GM21529 (cell line): ENCODE measurements at regions not wholly inside any gene's neighbourhood (a gene's known extent, or its start where the extent isn't known, plus 50 kb on each side); places are given as distances from the start of the nearest gene placed in this dataset.

ENCODE experiments used
- ATAC-seq: cut with Tn5 transposase; IDR thresholded peaks from one replicate; pipeline ENCODE4 v1.9.1; 2021; ENCODE audit not compliant: unreplicated experiment

DNA sequence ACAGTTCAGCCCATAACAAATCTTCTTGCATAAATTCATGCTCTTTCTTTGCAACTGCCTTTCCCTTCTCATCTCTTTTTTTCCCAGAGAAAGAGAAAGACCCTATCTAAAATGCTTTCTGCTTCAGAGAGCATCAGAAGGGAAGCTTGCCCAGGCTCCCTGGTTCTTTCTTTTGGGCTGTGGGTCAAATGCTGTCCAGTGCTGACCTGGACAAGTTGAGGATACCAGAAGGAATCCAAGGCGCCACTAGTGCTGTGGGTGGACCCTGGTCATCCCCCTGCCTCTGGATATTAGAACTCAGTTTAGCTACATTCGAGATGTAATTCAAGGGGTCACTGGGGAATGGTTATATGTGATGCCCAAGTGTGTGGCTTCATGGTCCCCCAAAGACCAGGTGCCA is 411.6 kb downstream of the RPS24 start:
- ATAC-seq, result no peak

DNA sequence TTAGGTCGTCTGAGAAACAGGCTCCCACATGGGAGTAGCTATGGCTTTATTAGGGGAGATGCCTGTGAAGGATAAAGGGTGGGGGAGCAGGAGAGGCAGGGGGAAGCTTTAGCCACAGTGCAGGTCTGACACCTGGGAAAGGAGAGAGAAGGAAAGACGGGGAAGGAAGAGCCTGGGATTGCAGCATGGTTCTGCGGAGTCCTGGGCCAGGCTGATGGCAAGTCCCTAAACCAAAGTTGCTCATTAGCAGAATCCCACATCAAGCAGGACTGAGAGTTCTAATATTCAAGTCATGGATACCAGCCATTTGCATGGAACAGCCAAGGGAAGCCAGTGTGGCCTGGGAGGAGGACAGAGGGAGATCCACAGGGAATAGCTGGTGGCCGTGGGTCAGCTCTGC is 414.8 kb downstream of the RPS24 start:
- ATAC-seq, result no peak

DNA sequence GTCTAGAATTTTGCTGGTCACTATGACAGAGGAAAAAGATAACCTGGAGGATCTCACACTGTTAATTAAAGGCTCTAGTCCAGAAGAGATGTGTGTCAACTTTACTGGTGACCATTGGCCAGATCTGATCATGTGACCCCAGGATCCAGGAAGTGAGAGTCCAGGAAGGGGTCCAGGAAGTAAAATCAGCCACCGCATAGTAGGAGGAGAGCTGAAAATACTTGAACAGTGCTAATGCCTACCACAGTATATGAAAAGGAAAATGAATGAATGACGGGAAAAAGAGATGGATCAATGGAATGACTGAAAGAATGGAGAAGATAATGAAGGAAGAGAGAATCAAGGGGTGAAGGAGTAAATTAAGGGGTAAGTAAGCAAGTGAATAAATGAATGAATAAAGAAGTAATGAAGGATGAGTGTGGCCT is 415.3 kb downstream of the RPS24 start:
- ATAC-seq, result no peak

DNA sequence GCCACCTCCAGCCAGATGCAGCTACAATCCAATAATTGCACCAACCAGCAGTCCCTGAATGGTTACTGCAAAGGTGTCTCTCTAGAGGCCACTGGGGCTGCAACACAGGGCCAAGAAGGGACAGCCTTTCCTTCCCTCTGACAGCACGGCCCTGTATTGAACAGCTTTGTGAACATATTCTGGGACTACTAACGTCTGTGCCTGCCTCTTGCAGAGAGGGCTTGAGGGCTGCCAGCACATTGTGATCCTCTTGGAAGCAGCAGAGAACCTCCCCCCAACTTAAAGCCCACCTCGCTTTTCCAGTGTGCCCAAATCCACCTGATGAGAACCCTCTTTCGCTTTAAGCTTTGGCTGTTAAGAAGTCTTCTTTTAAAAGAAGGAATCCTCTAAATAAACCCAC is 415.9 kb downstream of the RPS24 start:
- no peak for ATAC-seq

GRCh38 chr10:78450239-78450638 is 416.6 kb downstream of the RPS24 start:
- ATAC-seq, result no peak

DNA sequence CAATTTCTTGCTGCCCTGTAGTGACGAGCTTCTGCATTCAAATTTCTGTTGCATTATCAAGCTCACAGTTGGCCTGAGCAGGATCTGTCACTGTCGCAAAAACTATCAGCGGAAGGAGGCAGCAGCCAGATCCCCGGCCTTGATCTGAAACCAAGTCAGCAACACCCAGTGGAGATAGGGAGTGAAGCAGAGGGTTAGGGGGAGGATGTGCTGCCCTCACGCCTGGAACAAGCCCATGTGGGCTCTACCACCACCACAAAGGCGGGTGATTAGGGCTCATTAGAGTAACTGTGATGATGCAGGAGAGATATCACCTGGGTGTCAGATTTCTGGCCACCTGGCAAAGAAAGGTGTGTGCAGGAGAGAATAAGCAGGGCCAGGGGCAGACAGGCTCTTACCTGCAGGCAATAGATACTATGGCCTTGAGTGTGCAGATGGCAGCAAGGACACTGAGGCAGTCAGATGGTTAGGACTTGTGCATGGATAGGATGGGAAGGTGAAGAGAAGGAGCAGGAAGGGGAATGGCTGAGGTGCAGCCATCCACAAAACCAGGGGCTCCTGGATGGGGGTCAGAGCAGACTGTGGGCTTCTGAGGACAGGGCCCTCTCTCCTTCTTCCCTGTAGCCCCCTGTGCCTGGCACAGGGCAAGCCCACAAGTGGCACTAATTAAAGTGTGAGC is 417.3 kb downstream of the RPS24 start:
- no peak for ATAC-seq

- no peak for ATAC-seq
These were observed 417.9 kb downstream of the RPS24 start for GRCh38 chr10:78451592-78451991.

DNA sequence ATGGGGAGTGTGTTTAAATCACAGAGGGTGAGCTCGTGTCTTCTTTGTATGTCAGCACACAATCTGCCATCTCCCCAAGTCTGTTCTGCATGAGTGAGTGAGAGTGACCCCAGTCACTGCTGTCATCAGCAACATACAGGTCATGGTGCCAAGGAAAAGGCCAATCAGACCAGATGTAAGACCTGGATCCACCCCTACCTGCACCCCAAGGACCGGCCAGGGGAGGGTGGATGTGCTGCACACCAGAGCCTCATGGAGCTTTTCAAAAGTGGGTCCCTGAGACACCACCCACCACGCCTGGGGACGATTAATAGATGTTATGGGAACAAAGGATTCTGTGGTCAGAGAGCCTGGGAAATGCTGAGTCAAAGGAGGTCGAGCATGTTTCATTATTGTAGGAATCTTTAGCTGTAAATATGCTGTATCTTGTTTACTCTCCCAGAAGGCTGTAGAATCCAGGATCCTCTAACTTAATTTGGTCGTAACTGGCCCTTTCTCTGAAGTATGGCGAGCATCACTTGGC is 420.5 kb downstream of the RPS24 start:
- no peak for ATAC-seq

GRCh38 chr10:78455236-78455635 is 421.6 kb downstream of the RPS24 start:
- no peak for ATAC-seq

DNA sequence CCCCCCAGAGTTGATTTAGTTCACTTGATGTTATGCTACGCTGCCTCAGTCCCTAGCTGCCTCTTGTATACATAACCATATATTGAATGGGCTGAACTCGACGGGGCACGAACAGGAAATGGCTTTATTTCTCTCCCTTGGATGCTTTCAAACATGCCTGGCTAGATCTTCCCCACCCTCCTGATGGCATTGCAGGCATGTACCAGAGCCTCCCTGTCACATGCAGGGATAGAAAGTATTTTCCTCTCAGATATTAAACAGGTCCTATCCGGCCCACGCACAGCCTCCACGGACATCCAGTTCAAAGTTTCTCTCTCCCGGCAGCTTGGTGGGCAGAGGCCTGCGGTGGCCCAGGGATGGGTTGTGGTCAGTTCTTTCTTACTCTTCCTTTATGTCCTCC is 422.1 kb downstream of the RPS24 start:
- ATAC-seq, result no peak

DNA sequence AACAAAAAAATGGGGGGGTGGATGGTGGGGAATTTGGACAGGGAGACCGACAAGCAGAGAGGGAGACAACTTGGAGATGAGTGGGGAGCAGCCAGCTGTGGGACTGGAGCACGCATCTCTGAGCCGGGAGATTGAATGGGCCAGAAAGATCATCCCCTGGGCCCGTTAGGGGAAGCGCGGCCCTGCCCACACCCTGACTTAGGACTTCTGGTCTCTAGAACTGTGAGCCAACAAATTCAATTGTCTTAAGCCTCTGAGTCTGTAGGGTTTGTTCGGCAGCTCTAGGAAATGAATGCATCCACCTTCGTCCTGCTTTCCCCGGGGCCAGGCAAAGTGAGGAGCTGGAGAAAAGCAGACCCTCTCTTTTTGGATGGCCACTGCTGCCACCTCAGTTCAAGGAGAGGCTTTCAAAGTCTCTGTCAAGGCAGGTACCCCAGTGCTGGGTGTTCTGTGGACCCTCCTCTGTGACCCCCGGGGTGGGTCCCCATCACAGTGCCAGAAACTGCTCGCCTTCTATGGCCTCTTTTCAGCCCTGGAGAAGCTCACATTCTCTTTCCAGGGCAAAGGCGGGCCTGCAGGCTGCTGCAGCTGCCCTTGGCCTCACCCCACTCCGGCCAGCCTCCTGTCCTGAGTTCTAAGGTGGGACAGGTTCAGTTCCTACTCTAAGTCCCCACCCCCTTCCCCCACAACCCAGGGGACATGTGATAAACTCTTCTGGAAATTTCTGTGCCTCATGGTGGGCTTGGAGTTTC is 423.2 kb downstream of the RPS24 start:
- ATAC-seq, result no peak

- ATAC-seq, result no peak
These were observed 424.3 kb downstream of the RPS24 start for GRCh38 chr10:78457804-78458482.

GRCh38 chr10:78458983-78459638 is 425.4 kb downstream of the RPS24 start:
- ATAC-seq, result no peak

GRCh38 chr10:78459639-78460037 is 426.0 kb downstream of the RPS24 start:
- no peak for ATAC-seq

DNA sequence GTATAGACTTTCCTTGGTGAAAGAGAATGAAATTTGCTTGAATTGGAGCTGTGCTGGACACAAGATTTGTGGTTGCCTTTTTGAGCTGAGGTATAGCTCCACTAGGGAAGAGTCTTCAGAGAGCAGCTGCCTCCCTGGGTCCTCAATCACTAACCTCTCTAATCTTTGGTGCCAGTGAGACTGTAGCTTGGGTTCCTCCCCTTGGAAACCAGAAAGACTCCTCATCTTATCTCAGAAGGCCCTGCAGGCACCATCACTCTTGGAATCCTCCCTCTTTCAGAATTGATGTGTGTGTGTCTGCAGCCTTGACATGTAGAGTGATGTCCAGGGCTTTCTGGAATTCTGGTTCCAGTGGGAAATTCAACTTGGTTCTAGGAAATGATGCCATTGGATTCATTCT is 426.5 kb downstream of the RPS24 start:
- no peak for ATAC-seq

DNA sequence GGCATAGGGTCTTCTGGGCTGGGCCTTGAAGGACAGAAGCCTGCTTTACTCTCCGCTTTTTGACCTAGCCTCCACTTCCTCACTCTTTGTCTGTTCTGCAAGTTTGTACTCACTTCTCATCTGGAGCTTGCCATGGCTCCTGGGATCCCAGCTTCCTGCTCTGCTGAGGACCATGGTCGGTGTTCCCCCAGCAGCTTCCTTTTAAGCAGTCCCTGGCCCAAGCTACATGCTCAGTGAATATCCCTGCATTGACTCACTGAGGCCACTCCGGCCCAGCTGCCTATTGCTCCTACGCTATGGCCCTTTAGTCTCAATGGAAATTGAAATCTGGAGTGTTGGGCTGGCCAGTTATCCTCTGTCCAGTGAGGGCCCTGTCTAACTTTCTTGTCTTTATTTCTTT is 427.7 kb downstream of the RPS24 start:
- ATAC-seq, result no peak

DNA sequence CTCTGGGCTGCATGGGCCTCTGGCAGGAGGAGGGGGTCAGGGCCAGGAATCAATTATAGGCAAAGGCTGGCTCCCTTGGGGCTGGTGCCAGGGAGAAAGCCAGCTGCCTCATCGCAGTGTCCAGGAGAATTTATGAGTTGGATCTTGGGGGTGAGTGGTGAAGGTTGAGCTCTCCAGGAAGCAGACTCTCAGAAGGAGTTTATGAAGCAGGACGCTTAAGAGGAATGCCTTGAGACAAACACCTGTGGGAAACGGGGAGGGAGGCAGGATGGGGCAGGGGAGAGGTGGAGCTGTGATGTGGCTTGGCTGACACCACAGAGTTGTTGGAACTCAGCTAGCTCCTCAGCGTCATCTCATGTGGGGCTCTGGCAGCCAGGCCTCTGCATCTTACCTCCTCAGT is 428.5 kb downstream of the RPS24 start:
- no peak for ATAC-seq

DNA sequence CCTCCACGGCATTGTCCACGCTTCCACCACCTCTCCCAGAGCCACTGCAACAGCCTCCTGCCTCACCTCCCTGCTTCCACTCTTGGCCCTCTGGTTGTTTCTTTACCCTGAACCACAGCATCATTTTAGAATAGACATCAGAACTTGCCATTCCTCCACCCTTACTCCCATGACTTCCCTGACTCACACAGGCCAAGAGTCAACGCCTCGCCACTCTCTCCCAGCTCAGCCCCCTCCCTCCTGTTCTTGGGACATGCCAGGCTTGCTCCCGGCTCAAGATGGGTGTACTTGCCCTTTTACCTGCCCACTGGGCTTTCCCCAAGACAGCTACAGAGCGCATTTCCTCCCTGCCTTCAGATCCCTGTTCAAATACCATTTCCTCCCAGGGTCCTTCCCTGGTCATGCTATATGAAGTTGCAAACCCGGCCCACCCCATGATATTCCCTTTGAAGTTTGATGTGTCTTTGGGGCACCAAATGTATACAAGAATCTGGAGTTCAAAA is 429.1 kb downstream of the RPS24 start:
- ATAC-seq, result no peak

DNA sequence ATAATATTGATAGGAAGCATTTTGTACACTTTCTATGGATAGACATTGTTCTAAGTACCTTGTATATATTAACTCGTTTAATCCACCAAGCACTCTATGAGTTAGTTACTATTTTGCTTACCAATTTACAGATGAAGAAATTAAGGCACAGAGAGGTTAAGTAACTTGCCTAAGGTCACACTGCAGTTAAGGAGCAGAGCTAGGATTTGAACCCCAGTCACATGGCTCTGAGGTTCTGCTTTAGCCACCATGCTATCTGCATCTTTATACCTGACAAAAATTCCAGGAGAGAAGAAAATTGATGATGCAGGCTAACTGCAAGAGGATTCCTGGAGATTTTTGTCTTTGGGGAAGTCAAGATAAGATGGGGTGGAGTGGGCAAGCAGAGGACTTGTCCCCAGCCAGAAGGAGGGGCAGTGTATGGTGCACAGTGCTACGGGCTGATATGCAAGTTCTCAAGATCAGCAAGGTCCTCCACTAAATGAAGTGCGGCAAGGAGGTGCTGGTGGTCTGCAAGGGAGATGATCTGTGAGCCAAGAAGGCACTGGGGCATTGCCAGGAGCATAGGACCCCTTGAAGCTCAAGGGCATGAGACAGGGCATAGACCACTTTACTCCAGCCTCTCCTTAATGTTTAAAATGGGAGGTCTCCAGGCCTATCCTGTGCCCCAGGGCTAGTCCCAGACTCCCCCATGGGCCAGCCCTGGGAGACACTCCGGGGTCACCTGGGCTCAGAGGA is 430.6 kb downstream of the RPS24 start:
- no peak for ATAC-seq

DNA sequence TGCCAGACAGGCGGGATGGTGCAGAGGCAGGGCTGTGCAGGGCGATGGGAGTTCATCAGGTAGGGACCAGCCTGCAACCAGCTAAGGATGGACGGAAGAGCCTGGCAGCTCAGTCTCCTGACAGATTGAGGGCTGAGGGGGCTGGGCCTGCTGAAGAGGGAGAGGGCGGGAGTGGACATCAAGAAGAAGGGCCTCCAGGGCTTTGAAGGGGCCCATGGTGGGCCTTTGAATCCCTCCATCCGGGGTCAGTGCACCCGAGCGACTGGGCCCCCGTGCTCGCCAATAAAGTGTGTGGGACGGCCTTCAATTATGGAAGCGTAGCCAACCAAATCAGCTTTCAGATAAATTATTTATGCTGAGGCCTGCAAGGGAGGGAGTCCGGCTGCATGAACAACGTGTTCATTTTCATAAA is 431.2 kb downstream of the RPS24 start:
- ATAC-seq, result no peak

DNA sequence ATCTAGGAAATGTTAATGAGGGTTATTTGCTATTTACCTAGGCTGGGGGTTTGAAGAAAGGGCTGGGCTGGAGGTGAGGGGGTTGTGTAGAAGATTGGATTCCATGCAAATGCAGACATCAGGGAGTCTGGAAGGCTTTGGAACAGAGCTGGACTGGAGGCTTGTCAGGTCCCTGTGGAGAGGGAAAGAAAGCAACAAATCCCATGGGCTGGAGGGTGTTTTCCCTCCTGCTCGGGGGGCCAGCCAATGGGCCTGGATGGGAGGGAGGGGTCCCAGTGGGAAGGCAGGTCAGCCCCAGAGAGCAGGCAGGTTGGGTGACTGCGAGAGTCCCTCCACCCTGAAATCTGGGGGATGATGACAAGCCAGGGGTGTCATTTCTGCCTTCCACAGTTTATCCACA is 431.8 kb downstream of the RPS24 start:
- no peak for ATAC-seq
